GM21423 (cell line): ENCODE measurements at regions not wholly inside any gene's neighbourhood (a gene's known extent, or its start where the extent isn't known, plus 50 kb on each side); places are given as distances from the start of the nearest gene placed in this dataset.

ENCODE experiments used
- ATAC-seq: cut with Tn5 transposase; IDR thresholded peaks from one replicate; pipeline ENCODE4 v1.9.1; 2021; ENCODE audit warnings: mild to moderate bottlenecking, moderate library complexity; ENCODE audit not compliant: unreplicated experiment

DNA sequence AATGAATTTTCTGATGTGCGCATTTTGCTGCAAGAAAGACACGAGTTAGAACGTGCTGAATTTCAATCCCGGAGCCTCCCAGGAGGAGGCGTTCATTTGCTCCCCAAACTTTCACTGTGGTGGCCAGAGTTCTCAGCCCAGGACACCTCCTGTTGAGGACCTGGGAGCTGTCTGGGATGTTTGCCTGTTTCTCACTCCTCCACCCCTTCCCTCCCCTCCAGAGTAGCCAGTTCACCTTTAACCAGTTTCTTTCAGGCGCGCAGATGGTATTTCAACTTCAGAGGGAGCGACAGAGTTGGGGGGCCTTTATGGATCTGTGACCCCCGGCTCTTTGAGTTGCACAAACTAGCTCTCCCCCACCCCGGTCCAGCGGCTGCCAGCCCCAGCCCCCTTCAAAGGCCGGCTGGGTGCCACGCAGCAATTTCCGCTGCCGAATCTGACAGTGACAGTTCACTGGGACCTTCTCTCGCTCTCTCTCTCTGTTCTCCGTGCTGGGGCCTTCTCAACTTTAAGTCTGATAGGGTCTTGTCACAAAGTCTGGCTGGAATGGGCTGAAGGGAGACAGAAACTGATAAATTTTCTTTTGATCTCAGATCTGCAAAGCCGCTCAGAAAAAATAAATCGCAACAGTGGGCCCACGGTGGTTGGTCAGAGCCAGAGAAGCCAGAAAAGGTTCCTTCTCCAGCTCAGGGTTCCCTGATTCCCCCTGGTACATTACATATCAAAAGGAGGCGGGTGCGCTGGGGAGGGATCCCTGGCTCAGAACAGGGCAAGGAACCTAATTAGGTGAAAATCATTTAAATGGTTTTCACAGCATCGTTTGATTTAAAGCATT is 100.0 kb upstream of the STX18 start:
- no peak for ATAC-seq

DNA sequence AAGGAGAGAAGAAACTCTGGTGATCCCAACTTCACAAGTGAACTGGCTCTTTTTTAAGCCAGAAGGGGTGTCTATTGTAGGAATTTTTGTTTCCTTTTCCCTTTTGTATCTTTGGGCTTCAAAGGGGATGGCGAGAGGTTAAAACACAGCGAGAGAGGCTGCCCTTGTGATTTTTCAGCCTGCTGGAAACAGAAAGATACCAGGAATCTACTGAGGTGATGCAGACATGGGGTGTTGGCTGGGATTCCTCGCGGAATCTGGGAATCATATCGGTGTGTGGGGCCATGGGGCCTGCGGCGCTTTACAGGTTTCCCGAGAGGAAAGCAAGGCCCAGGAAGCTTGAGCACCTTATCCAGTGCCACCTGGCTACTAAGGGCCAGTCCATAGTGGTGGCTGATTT is 99.4 kb upstream of the STX18 start:
- no peak for ATAC-seq

DNA sequence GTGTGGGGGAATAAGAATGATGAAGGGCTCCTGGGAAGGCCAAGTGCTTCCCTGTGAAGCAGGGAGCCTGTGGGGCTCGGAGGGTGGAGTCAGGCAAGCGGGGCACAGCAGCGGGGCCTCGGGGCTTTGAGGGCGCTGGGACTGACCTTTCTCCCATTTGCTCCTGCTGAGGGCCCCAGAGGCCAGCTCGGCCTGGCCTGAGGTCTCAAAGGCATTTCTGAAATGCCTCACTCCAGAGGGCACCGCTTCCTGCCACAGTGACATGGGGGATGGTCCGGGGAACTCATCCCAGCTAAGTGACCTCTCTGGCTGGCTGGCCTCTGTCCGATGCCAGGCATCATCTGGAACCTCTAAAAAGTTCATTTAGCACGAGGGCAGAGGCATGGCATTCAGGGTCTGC is 98.8 kb upstream of the STX18 start:
- no peak for ATAC-seq

DNA sequence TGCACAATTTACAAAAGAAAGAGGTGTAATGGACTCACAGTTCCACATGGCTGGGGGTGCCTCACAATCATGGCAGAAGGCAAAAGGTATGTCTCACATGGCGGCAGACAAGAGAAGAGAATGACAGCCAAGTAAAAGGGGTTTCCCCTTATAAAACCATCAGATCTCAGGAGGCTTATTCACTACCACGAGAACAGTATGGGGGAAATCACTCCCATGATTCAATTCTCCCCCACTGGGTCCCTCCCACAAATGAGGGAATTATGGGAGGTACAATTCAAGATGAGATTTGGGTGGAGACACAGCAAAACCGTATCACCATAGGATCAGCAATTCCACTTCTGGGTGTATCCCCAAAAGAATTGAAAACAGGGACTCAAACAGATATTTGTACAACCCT is 97.5 kb upstream of the STX18 start:
- ATAC-seq: no peak

DNA sequence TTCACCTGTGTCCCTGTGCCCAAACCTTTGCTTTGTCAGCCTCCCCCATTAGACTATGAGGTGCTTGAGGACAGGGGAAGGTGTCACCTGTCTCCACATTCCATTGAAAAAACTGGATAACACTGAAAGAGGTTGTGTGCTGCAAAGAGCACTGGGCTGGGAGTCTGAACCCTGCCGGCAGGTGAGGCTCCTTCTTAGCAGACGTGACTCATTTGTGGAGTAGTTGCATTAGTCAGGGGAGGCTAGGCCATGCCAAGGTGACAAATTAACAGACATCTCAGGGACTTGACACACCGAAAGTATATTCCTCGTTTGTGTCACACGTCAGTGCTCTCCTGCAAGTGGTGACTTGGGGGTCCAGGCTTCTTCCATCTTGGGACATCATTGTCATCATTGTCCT is 95.9 kb upstream of the STX18 start:
- peak; percentile 70 for ATAC-seq

DNA sequence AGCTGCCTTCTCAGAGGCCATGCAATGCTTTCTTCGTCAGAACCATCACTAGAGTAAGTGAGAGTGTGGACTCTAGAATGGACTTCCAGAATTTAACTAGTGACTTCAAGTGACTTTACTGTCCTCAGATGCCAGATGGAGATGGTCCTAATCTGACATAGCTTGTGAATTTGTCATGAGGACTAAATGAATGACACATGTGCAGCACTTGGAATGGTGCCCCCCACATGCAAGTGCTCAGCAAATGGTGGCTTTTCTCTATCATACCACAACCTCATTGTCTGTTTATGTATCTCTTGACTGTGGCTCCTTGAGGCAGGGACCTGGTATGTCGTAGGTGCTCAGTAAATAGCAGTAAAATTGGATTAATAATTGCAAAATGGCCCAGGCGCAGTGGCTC is 91.6 kb upstream of the STX18 start:
- no peak for ATAC-seq

DNA sequence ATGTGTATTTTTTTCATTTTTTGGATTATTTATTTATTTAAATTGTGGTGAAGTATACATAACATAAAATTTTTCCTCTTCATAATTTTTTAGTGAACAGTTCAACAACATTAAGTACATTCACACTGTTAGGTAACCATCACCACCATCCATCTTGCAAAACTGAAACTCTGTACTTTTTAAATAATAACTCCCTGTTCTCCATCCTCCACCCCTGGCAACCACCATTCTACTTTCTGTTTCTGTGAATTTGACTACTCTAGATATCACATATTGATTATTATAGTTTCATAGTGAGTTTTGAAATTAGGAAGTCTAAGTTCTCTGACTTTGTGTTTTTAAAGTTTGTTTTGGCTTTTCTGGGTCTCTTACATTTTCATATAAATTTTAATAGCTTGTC is 89.3 kb upstream of the STX18 start:
- peak; percentile 88 for ATAC-seq

DNA sequence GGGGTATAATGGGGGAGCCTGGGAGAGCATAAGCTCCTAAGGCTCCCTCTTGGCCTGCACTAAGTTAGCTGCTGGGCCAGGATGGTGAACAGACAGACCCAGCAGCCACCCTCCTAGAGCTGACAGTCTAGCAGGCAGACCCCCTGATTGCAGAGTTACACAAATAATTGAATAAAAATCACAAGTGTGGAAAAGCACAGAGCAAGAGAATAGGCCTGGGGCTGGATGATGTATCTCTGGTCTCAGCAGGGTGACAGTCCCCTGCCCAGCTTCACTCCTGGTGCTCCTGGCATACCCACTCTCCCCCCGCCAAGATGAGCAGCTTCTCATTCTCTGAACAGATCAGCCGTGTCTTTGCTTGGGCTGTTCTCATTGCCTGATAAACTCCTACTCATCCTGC is 86.1 kb upstream of the STX18 start:
- ATAC-seq: no peak

DNA sequence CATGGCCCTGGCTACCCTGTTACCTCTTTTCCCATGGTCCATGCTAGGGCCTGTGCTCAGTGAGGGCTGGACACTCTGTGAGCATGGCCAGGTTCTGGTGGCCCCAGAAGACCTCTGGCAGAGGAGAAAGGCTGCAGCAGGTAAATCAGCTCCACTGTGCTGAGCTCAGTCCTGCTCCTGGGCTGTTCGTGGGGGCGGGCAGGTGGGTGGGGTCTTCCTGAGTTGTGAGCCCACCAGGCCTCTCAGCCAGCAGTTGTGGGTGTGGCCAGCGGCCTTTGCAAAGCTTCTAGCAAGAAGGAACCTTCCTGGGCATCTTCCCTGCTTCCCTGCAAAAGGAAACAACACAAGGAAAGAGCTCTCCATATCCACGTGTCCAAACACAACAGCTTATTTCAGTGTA is 85.3 kb upstream of the STX18 start:
- ATAC-seq: no peak

DNA sequence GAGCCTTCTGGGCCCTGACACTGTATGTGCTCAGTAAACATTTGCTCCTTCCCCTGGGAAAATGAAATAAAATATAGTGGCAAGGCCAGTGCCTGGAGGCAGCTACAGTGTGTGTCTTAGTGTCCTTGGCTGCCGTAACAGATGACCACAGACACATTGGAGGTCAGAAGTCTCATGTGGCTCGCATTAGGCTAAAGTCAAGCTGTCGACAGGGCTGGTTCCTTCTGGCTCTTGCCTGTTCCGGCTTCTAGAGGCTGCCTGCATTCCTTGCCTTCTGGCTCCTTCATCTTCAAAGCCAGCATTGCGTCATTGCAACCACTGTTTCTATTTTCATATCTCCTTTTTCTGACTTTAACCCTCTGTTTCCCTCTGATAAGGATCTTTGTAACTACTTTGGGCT is 83.6 kb upstream of the STX18 start:
- ATAC-seq: no peak

DNA sequence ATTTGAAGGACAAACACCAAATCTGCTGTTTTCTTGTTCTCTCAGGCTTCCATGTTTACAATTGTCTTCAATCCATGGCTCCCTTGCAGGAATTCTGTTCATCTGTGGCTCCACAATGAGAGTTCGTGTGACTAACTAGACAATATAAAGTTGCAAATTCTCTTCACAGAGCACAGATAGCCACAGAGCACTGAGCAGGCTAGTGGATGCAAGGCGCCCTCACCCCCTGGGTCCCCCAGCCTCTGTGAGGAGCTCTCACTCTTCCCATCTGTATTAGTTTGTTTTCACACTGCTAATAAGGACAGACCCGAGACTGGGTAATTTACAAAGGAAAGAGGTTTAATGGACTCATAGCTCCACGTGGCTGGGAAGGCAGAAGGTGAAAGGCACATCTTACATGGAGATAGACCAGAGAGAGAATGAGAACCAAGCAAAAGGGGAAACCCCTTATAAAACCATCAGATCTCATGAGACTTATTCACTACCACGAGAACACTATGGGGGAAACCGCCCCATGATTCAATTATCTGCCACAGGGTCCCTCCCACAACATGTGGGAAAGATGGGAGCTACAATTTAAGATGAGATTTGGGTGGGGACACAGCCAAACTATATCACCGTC is 82.5 kb upstream of the STX18 start:
- ATAC-seq: no peak

DNA sequence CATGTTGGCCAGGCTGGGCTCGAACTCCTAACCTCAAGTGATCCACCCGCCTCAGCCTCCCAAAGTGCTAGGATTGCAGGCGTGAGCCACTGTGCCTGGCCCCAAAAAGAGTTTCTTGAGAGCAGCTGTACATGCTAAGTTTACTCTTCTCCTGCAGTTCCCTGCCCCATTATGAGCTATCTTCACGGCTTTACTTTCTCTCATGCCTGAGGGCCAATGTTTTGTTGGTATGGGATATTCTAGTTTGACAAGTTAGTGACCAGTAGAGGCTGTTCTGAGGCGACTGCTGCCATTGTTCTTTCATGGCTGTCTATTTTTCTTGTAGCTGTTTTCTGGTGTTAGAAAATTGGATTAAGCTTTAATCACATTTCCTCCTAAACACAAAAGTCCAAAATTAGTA is 78.0 kb upstream of the STX18 start:
- ATAC-seq: no peak

DNA sequence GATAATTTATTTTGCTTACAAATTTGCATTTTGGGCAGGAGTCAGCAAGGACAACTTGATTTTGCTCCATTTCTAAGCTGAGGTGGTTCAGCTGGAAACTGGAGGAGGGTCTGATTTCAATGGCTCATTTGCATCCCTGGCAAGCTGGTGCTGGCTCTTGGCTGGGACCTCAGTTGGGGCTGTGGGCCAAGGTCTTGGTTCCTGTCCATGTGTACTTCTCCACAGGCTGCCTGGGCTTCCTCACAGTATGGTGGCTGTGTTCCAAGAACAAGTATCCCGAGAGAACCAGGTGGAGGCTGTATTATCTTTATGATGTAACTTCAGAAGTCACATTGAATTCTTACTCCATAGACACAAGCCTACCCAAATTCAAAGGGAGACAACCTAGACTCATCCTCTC is 77.0 kb upstream of the STX18 start:
- no peak for ATAC-seq

DNA sequence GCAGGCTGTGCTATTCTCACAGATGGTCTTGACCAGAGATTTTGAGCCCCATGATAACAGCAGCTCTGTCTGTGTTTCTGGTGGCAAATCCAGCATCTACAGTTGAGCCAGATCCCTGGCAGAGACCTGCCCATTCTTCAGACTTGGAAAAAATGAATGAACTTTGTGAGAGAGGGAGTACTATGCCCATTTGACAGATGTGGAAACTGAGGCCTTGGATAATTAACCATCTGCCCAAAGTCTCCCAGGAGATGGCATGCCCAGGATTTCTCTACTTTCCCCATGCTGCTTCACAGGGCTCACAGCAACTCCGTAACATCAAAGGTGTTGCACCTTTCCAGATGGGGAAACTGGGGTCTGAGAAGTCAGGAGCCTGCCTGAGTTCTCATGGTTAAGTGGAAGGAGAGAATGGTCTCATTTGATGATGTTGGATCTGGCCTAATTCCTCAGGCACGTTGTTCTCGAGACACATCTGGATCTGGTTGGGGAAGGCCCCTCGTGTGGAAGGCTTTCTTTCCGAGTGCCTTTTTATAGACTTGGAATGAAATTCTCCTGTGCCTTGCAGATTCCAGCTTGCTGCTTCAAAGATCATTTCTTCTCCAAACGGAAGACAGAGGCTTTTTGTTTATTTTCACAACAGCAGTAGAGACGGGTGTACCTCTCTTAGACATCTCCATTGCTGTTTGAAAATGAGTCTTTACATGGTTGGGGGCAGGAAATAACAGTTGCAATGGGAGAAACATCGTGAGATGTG is 73.3 kb upstream of the STX18 start:
- no peak for ATAC-seq

DNA sequence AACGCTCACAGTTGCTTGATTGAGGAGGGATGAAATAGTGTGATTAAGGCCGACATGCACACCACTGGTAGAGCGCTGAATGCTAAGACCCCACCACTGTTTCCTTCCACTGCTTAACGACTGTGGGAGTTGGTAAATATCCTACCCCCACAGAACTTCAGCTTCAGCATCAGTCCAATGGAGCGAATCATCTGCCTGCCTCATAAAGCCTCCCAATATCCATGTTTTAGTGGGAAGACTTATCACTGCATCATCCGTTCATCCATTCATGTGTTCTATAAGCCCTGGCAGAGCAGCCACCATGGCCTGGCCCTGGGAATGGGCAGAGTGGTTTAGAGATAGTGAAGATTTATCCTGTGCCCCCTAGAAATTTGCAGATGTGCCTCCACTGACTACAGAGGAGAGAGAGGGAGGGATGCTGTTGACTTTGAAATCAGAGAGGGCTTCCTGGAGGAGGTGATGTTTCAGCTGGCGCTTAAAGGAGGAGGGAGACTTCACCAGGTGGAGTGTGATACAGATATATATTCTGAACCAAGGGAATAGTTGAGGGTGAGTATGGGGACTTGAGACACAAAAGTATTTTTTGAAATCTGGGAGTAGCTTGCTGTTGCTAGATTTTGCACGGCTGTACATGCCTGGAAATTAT is 71.9 kb upstream of the STX18 start:
- no peak for ATAC-seq

DNA sequence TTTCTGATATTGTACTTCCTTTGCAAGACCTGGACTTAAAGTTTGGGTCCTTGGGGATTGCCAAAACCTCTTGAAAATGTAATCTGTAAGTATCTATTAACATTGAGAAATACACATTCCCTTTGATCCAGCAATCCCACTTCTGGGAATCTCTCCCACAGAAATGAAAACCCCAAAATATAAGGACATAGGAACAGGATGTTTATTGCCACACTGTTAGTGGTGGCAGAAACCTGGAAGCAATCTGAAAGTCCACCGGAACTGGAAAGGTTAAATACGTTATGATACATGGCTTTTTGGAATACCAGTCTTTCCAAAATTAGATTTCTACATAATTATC is 71.2 kb upstream of the STX18 start:
- no peak for ATAC-seq

DNA sequence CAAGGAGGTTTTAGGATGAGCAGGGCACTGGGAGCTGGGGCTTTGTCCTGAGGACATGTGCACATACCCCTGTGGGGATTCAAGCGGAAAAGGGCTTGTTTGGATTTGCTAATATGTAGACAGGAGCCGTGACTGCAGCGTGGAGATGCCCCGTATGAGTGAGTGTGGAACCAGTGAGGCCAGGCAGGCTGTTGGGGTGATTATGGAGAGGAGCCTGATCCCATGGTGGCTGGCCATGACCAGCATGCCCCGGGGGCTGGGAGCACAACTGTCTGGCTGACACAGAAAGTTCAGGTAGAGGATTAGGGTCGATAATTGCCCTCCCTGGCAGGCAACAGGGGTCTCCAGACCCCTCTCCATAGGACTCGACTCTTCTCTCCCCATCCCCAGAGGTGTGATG is 68.8 kb upstream of the STX18 start:
- ATAC-seq: no peak

DNA sequence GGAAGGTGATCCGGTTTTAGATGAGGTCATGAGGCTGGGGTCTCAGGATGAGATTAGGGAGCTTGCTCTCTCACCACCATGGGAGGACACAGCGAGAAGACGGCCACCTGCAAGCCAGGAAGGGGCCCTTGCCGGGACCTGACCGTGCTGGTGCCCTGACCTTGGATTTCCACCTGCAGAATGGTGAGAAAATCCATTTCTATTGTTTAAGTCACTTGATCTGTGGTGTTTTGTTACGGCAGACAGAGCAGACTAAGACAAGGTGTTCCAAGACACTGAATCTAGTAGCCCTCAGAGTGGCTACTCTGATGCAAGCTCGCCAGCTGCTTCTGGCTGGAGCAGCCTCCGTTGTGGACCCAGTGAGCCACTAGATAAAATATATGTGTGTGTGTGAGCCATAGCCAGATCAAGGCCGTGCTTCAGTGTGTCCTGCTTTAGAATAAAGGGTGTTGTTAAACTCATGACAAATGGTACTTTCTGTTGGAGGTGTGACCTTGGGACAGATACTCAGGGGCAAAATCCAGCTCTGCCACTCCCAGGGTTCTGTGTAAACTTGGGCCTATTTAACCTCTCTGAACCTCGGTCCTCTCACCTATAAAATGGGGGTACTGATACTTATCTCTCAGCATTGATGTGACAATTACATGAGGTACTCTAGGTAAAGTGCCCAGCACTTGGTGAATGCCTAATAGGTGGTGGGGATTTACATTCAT is 67.9 kb upstream of the STX18 start:
- ATAC-seq: no peak

DNA sequence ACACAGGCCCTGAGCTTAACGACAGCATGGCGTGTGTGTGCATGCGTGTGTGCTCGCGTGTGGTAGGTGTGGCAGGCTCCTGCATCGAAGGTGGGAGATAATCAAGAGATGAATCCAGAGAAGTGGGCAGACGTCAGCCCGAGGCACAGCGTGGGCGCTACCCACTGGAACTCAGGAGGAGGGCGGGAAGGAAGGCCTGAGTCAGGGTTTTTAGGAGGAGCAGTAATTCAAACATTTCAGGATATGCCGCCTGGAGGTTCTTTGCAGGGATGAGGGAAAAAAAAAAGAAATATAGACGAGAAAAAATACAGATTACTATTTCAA is 66.3 kb upstream of the STX18 start:
- ATAC-seq: no peak

DNA sequence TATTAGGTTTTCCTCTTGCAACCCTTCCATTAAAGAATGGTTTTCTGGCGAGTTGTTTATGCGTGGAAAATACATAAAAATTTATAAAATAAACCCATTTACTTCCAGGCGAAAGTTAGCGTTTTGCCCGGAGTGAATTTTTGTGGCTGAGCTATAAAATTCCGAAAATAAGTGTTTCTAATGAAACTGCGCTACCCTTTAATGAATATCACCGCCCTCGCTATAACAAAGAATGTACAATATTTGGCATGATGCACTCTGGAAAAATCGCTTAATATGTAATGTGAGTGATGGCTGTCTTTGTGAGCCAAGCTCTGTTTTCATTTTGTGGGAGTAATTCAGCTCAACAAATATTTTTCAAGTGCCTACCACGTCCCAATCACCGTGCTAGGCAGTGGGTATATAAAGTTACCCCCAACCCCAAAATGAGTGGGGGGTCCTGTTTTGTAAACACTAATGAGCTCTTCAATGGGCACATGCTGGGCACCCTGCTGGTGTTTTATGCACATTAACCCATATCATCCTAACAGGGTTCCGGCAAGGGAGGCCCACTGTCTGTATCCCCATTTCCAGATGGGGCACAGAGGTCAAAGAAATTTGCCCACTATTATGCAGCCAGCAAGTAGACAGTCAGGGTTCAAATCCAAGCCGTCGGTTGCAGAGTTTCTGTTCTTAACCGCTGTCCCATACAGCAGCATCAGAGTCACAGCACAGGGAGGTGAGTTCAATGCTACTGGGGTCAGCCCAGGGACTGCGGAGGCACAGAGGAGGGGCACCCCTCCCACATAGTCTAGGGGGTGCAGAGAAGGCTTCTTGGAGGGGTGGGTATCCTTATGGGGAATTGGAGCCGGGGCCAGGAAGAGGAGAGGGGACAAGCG is 65.7 kb upstream of the STX18 start:
- ATAC-seq: no peak
